ENCODE measurements at regions not wholly inside any gene's neighbourhood (a gene's known extent, or its start where the extent isn't known, plus 50 kb on each side); places are given as distances from the start of the nearest gene placed in this dataset.

GRCh38 chr4:149136951-149137620 lies 678.6 kb downstream of the IQCM start:
- H3K4me1 ChIP-seq (ENCODE audit: control insufficient read depth in 2 of 2, insufficient read depth in 2 of 2, low read length in 2 of 2), result no peaks in the 10 kb centered on the region
- no peaks in the 10 kb centered on the region for H3K4me1 Mint-ChIP-seq
- no peaks in the 10 kb centered on the region for H3K79me2 ChIP-seq (ENCODE audit: control insufficient read depth, insufficient read depth, low read length)
- CTCF ChIA-PET, result no interaction called here
- no peak overlapping the region for H3K4me3 ChIP-seq (ENCODE audit: control extremely low read depth in 1 of 5, extremely low read depth in 1 of 5, insufficient read depth in 1 of 5, low read depth in 2 of 5, low read length in 4 of 5)
- ATAC-seq (ENCODE audit: low read depth) (no peak), DNase-seq (no peak)
- POLR2A ChIA-PET, result no interaction called here
- H3K4me3 Mint-ChIP-seq, result no peak overlapping the region
- no peak overlapping the region for H3K9ac ChIP-seq (ENCODE audit: low read length)
- H3K9me3 Mint-ChIP-seq (ENCODE audit: insufficient read depth), result no peaks in the 10 kb centered on the region
- H4K20me1 ChIP-seq (ENCODE audit: control insufficient read depth, insufficient read depth, low read length, poor library complexity, severe bottlenecking), result no peaks in the 10 kb centered on the region
- intact Hi-C loops (cut with micrococcal nuclease), result no loop called here
- H3K9me3 ChIP-seq (ENCODE audit: control extremely low read depth in 1 of 3, control insufficient read depth in 2 of 3, insufficient read depth in 1 of 3, low read length in 2 of 3), result peaks cover 0 to 4% (median 0%) of the 10 kb centered on the region in 3 donors
- H3K27ac ChIP-seq (ENCODE audit: low read length in 2 of 2), result no peak overlapping the region
- no peaks in the 10 kb centered on the region for H3K27me3 Mint-ChIP-seq
- no peak overlapping the region for H2AFZ ChIP-seq (ENCODE audit: insufficient read depth, low read depth, low read length, poor library complexity, severe bottlenecking)
- no peaks in the 10 kb centered on the region for H3K36me3 ChIP-seq (replicated peaks in 1 of 2; ENCODE audit: control extremely low read depth in 1 of 2, control insufficient read depth in 1 of 2, extremely low read depth in 1 of 2, insufficient read depth in 2 of 2, low read length in 1 of 2)
- no peak overlapping the region for H3K4me2 ChIP-seq (replicated peaks; ENCODE audit: low read depth, low read length, poor library complexity, severe bottlenecking)
- TF ChIP-seq CTCF (IDR thresholded peaks at IDR 0.05) (no peak), EZH2 (IDR thresholded peaks at IDR 0.05; ENCODE audit: borderline replicate concordance, insufficient read depth, low read depth, low read length, poor library complexity, severe bottlenecking) (no peak)
- WGBS (ENCODE audit: insufficient coverage), result 44% methylated on average over 1 of the region's 3 CpGs
- H3K27ac Mint-ChIP-seq, result no peak overlapping the region
- H3K27me3 ChIP-seq (replicated peaks in 1 of 4; ENCODE audit: control extremely low read depth in 1 of 4, control insufficient read depth in 3 of 4, insufficient read depth in 4 of 4, low read length in 3 of 4), result no peaks in the 10 kb centered on the region

GRCh38 chr4:149135062-149135461 lies 680.6 kb downstream of the IQCM start:
- intact Hi-C loops (cut with micrococcal nuclease), result no loop called here
- no peak for DNase-seq
- H3K9me3 Mint-ChIP-seq (ENCODE audit: insufficient read depth), result no peaks in the 10 kb centered on the region
- Histone ChIP-seq H3K27ac (ENCODE audit: low read length in 2 of 2) (no peak overlapping the region), H3K4me2 (replicated peaks; ENCODE audit: low read depth, low read length, poor library complexity, severe bottlenecking) (no peak overlapping the region), H3K9me3 (ENCODE audit: control extremely low read depth in 1 of 3, control insufficient read depth in 2 of 3, insufficient read depth in 1 of 3, low read length in 2 of 3) (peaks cover 0 to 4% (median 0%) of the 10 kb centered on the region in 3 donors), H3K79me2 (ENCODE audit: control insufficient read depth, insufficient read depth, low read length) (no peaks in the 10 kb centered on the region), H4K20me1 (ENCODE audit: control insufficient read depth, insufficient read depth, low read length, poor library complexity, severe bottlenecking) (no peaks in the 10 kb centered on the region), H3K4me1 (ENCODE audit: control insufficient read depth in 2 of 2, insufficient read depth in 2 of 2, low read length in 2 of 2) (no peaks in the 10 kb centered on the region), H3K27me3 (replicated peaks in 1 of 4; ENCODE audit: control extremely low read depth in 1 of 4, control insufficient read depth in 3 of 4, insufficient read depth in 4 of 4, low read length in 3 of 4) (no peaks in the 10 kb centered on the region), H3K36me3 (replicated peaks in 1 of 2; ENCODE audit: control extremely low read depth in 1 of 2, control insufficient read depth in 1 of 2, extremely low read depth in 1 of 2, insufficient read depth in 2 of 2, low read length in 1 of 2) (no peaks in the 10 kb centered on the region), H3K9ac (ENCODE audit: low read length) (no peak overlapping the region), H3K4me3 (ENCODE audit: control extremely low read depth in 1 of 5, extremely low read depth in 1 of 5, insufficient read depth in 1 of 5, low read depth in 2 of 5, low read length in 4 of 5) (no peak overlapping the region), H2AFZ (ENCODE audit: insufficient read depth, low read depth, low read length, poor library complexity, severe bottlenecking) (no peak overlapping the region)
- ATAC-seq (ENCODE audit: low read depth), result no peak
- no peak overlapping the region for H3K27ac Mint-ChIP-seq
- TF ChIP-seq CTCF (IDR thresholded peaks at IDR 0.05) (no peak), EZH2 (IDR thresholded peaks at IDR 0.05; ENCODE audit: borderline replicate concordance, insufficient read depth, low read depth, low read length, poor library complexity, severe bottlenecking) (no peak)
- no peaks in the 10 kb centered on the region for H3K4me1 Mint-ChIP-seq
- no peaks in the 10 kb centered on the region for H3K27me3 Mint-ChIP-seq
- ChIA-PET CTCF (no interaction called here), POLR2A (no interaction called here)
- WGBS (ENCODE audit: insufficient coverage), result no CpG with 5 or more reads among the region's 4 CpGs
- no peak overlapping the region for H3K4me3 Mint-ChIP-seq

All from B cell (primary cell).